ENCODE measurements at regions not wholly inside any gene's neighbourhood (a gene's known extent, or its start where the extent isn't known, plus 50 kb on each side); places are given as distances from the start of the nearest gene placed in this dataset.

GRCh38 chr6:27778625-27779417 is 133.4 kb downstream of the OR2B2 start:
- no peak overlapping the region for H3K4me2 ChIP-seq (ENCODE audit: insufficient read depth, low read length)
- H2AFZ ChIP-seq (ENCODE audit: low read depth, low read length), result no peak overlapping the region
- BruUV-seq (replicated peaks), result no TSS peak
- FAIRE-seq (no peak), DNase-seq (ENCODE audit: low read depth, low spot score) (no peak)
- no peaks in the 10 kb centered on the region for H3K9me1 ChIP-seq (replicated peaks; ENCODE audit: control insufficient read depth, extremely low read depth, insufficient read depth, low read length)
- H3K79me2 ChIP-seq (ENCODE audit: control insufficient read depth, insufficient read depth, low read length), result no peaks in the 10 kb centered on the region
- H4K20me1 ChIP-seq (replicated peaks; ENCODE audit: control insufficient read depth, extremely low read depth, insufficient read depth, low read length), result no peaks in the 10 kb centered on the region
- intact Hi-C loops (cut with micrococcal nuclease) (no loop called here), dilution Hi-C loops (cut with MboI; ENCODE audit: extremely low pct_ligation_motif_present, low sequenced_read_pairs) (no loop called here)
- H3K9ac ChIP-seq (replicated peaks; ENCODE audit: extremely low read depth, insufficient read depth, low read length), result no peak overlapping the region
- H3K27ac ChIP-seq (ENCODE audit: insufficient read depth, low read depth, low read length), result no peak overlapping the region
- H3K4me1 ChIP-seq (ENCODE audit: control insufficient read depth, extremely low read depth, insufficient read depth, low read length), result no peaks in the 10 kb centered on the region
- H3K27me3 ChIP-seq (ENCODE audit: control insufficient read depth in 2 of 2, insufficient read depth in 2 of 2, low read length in 2 of 2), result peaks cover 8 to 13% of the 10 kb centered on the region in 2 experiments
- H3K36me3 ChIP-seq (ENCODE audit: control insufficient read depth in 2 of 2, extremely low read depth in 1 of 2, insufficient read depth in 2 of 2, low read length in 2 of 2), result no peaks in the 10 kb centered on the region
- CTCF ChIA-PET, result interaction anchor here (0.9 to 1.1 kb wide), 3 partner anchors 17 to 26 kb away, joined by 3 to 5 read pairs (median 4); no protein-coding TSS in a partner anchor
- no peak overlapping the region for H3K4me3 ChIP-seq (replicated peaks in 1 of 3; ENCODE audit: insufficient read depth in 1 of 3, low read depth in 1 of 3, low read length in 3 of 3)
- H3K9me3 ChIP-seq (replicated peaks; ENCODE audit: control insufficient read depth, insufficient read depth, low read length), result no peaks in the 10 kb centered on the region
- POLR2A ChIA-PET, result interaction anchor here (1.1 kb wide), 1 partner anchor 7 kb away, joined by 3 read pairs; no protein-coding TSS in a partner anchor
- TF ChIP-seq CTCF (IDR thresholded peaks at IDR 0.05; ENCODE audit: extremely low read depth in 1 of 2, insufficient read depth in 1 of 2, low read depth in 1 of 2, low read length in 2 of 2) (no peak), JUN (IDR thresholded peaks at IDR 0.05; ENCODE audit: borderline replicate concordance, insufficient read depth, insufficient read length, low read depth) (no peak), GATA2 (IDR thresholded peaks at IDR 0.05; ENCODE audit: insufficient read depth, insufficient read length, low read depth, low read length) (no peak), MYC (IDR thresholded peaks at IDR 0.05; ENCODE audit: low read depth, low read length) (no peak), MAX (IDR thresholded peaks at IDR 0.05; ENCODE audit: insufficient read depth, insufficient read length) (no peak)

Data from endothelial cell of umbilical vein (primary cell).